Gastroesophageal sphincter (tissue), 3 donors: ENCODE measurements at regions not wholly inside any gene's neighbourhood (a gene's known extent, or its start where the extent isn't known, plus 50 kb on each side); places are given as distances from the start of the nearest gene placed in this dataset.

Source experiments
- POLR2AphosphoS5 ChIP-seq: sonication (generic); formaldehyde crosslinking; IDR thresholded peaks from one replicate; pipeline ENCODE4 v1.6.1; 2017; ENCODE audit warnings: antibody characterized with exemption
- TF ChIP-seq, protein P1 (sequence below), 4 experiments: fragments of 200-600 bp in 2 of 4; fragments of 450-650 bp in 2 of 4; sonication (generic) in 1 of 4; IDR thresholded peaks; one replicate each; pipeline ENCODE4 v1.5.1; 2017 to 2019; ENCODE audit warnings: antibody characterized with exemption in 4 of 4, mild to moderate bottlenecking in 2 of 4, moderate library complexity in 2 of 4

DNA sequence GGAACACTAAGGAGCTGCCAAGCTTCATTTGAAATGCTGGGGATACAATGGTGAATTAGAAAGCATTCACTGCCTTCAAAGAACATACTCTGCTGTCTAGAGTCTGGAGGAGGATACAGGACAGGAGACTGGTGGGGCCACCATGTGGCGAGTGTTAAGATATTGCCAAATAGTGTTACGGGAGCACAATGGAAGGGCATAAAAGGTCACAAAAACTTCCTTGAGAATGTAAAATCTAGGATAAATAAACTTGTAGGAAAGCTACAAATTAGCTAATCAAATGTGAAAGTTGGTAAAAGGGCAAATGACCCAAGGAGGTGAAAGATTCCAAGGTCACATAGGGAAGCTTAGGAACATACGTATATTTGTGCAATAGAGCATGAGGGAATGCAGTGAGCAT is 271.7 kb downstream of the RFPL4B start:
- TF ChIP-seq, protein P1, sequence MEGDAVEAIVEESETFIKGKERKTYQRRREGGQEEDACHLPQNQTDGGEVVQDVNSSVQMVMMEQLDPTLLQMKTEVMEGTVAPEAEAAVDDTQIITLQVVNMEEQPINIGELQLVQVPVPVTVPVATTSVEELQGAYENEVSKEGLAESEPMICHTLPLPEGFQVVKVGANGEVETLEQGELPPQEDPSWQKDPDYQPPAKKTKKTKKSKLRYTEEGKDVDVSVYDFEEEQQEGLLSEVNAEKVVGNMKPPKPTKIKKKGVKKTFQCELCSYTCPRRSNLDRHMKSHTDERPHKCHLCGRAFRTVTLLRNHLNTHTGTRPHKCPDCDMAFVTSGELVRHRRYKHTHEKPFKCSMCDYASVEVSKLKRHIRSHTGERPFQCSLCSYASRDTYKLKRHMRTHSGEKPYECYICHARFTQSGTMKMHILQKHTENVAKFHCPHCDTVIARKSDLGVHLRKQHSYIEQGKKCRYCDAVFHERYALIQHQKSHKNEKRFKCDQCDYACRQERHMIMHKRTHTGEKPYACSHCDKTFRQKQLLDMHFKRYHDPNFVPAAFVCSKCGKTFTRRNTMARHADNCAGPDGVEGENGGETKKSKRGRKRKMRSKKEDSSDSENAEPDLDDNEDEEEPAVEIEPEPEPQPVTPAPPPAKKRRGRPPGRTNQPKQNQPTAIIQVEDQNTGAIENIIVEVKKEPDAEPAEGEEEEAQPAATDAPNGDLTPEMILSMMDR (IDR thresholded peaks at IDR 0.05): no peak
- no peak for TF ChIP-seq POLR2AphosphoS5
